H9 (cell line): ENCODE measurements at regions not wholly inside any gene's neighbourhood (a gene's known extent, or its start where the extent isn't known, plus 50 kb on each side); places are given as distances from the start of the nearest gene placed in this dataset.

Experiments used
- DNase-seq: peaks from one replicate; pipeline ENCODE4 v3.0.0-alpha.2; 2017
- H2AFZ ChIP-seq: one replicate; pipeline ENCODE4 v1.6.1; 2013; ENCODE audit warnings: mild to moderate bottlenecking, low read length, control low read depth, moderate library complexity
- H2AK5ac ChIP-seq: 2 replicates; pipeline ENCODE4 v1.6.1; 2013; ENCODE audit warnings: low read length, control low read depth, mixed read lengths; ENCODE audit not compliant: insufficient read length
- H2BK120ac ChIP-seq: one replicate; pipeline ENCODE4 v1.6.1; 2013; ENCODE audit warnings: low read depth, mild to moderate bottlenecking, low read length, control low read depth, inconsistent platforms; ENCODE audit not compliant: poor library complexity, severe bottlenecking
- H2BK12ac ChIP-seq: 2 replicates; pipeline ENCODE4 v1.6.1; 2013; ENCODE audit warnings: low read length, control low read depth, mixed read lengths, low read depth; ENCODE audit not compliant: insufficient read length
- H2BK15ac ChIP-seq: 2 replicates; pipeline ENCODE4 v1.6.1; 2013; ENCODE audit warnings: low read depth, low read length, control low read depth
- H2BK20ac ChIP-seq: one replicate; pipeline ENCODE4 v1.6.1; 2013; ENCODE audit warnings: low read depth, mild to moderate bottlenecking, low read length, control low read depth, inconsistent platforms; ENCODE audit not compliant: poor library complexity, severe bottlenecking
- H2BK5ac ChIP-seq: 2 replicates; pipeline ENCODE4 v1.6.1; 2013; ENCODE audit warnings: low read length, control low read depth, mixed read lengths; ENCODE audit not compliant: insufficient read length
- H3K14ac ChIP-seq: 2 replicates; pipeline ENCODE4 v1.6.1; 2013; ENCODE audit warnings: low read length, control low read depth; ENCODE audit not compliant: insufficient read depth
- H3K18ac ChIP-seq: 2 replicates; pipeline ENCODE4 v1.6.1; 2013; ENCODE audit warnings: low read depth, mild to moderate bottlenecking, mixed read lengths, low read length, control low read depth; ENCODE audit not compliant: insufficient read length
- H3K23ac ChIP-seq: 2 replicates; pipeline ENCODE4 v1.6.1; 2013; ENCODE audit warnings: low read length, control low read depth, mixed read lengths, low read depth; ENCODE audit not compliant: insufficient read length
- H3K23me2 ChIP-seq: 2 replicates; pipeline ENCODE4 v1.6.1; 2013; ENCODE audit warnings: low read depth, mild to moderate bottlenecking, mixed read lengths, low read length, control low read depth; ENCODE audit not compliant: insufficient read length, poor library complexity, severe bottlenecking
- H3K27ac ChIP-seq: 2 replicates; pipeline ENCODE4 v1.5.1; 2013; ENCODE audit warnings: low read length, control low read depth, mixed read lengths, low read depth; ENCODE audit not compliant: insufficient read length
- H3K27me3 ChIP-seq: 2 replicates; pipeline ENCODE4 v1.6.1; 2013; ENCODE audit warnings: low read length, control low read depth, inconsistent platforms; ENCODE audit not compliant: insufficient read depth
- H3K4ac ChIP-seq: 2 replicates; pipeline ENCODE4 v1.6.1; 2013; ENCODE audit warnings: low read depth, mild to moderate bottlenecking, control low read depth, inconsistent platforms, low read length, moderate library complexity
- H3K4me1 ChIP-seq: 2 replicates; pipeline ENCODE4 v1.6.1; 2013; ENCODE audit warnings: low read length, control low read depth, inconsistent platforms; ENCODE audit not compliant: insufficient read depth
- H3K4me2 ChIP-seq: 2 replicates; pipeline ENCODE4 v1.6.1; 2013; ENCODE audit warnings: low read length, control low read depth, mixed read lengths; ENCODE audit not compliant: insufficient read length, insufficient read depth
- H3K56ac ChIP-seq: 2 replicates; pipeline ENCODE4 v1.6.1; 2013; ENCODE audit warnings: low read depth, mild to moderate bottlenecking, mixed read lengths, low read length, control low read depth; ENCODE audit not compliant: insufficient read length
- H3K79me1 ChIP-seq: 2 replicates; pipeline ENCODE4 v1.6.1; 2013; ENCODE audit warnings: low read depth, mild to moderate bottlenecking, moderate library complexity, low read length, control low read depth, inconsistent platforms; ENCODE audit not compliant: insufficient read depth, poor library complexity, severe bottlenecking
- H3K79me2 ChIP-seq: 2 replicates; pipeline ENCODE4 v1.6.1; 2013; ENCODE audit warnings: low read length, control low read depth, inconsistent platforms; ENCODE audit not compliant: insufficient read depth
- H3K9ac ChIP-seq: 2 replicates; pipeline ENCODE4 v1.6.1; 2013; ENCODE audit warnings: low read length, control low read depth, mixed read lengths; ENCODE audit not compliant: insufficient read length; ENCODE audit errors: extremely low read depth
- H3K9me3 ChIP-seq: one replicate; pipeline ENCODE4 v1.6.1; 2013; ENCODE audit warnings: low read depth, low read length, inconsistent platforms; ENCODE audit not compliant: control insufficient read depth
- H3T11ph ChIP-seq: one replicate; pipeline ENCODE4 v1.6.1; 2013; ENCODE audit warnings: mild to moderate bottlenecking, low read length, control low read depth, inconsistent platforms
- H4K20me1 ChIP-seq: one replicate; pipeline ENCODE4 v1.6.1; 2013; ENCODE audit not compliant: control insufficient read depth, insufficient read length, insufficient read depth
- H4K5ac ChIP-seq: 2 replicates; pipeline ENCODE4 v1.6.1; 2013; ENCODE audit warnings: low read depth, mild to moderate bottlenecking, mixed read lengths, low read length, control low read depth; ENCODE audit not compliant: insufficient read length
- H4K8ac ChIP-seq: replicated peaks from 2 replicates; pipeline ENCODE4 v1.6.1; 2013; ENCODE audit warnings: low read length, control low read depth, mixed read lengths, low read depth; ENCODE audit not compliant: insufficient read length
- H4K91ac ChIP-seq: 2 replicates; pipeline ENCODE4 v1.6.1; 2013; ENCODE audit warnings: low read depth, mild to moderate bottlenecking, moderate library complexity, mixed read lengths, low read length, control low read depth; ENCODE audit not compliant: insufficient read length
- H3K27ac Mint-ChIP-seq, 3 experiments: 2 replicates in 2 of 3; 3 replicates in 1 of 3; pipeline ENCODE4 v1.8.0; 2020 to 2021; ENCODE audit warnings: mixed read lengths in 3 of 3, mild to moderate bottlenecking in 1 of 3, moderate library complexity in 1 of 3
- H3K27me3 Mint-ChIP-seq: 2 replicates; pipeline ENCODE4 v1.8.0; 2021; ENCODE audit warnings: low read depth, mild to moderate bottlenecking, moderate library complexity, mixed read lengths
- H3K36me3 Mint-ChIP-seq, 3 experiments: 2 replicates in 2 of 3; 3 replicates in 1 of 3; pipeline ENCODE4 v1.8.0; 2020 to 2021; ENCODE audit warnings: low read depth in 3 of 3, mixed read lengths in 3 of 3; ENCODE audit not compliant: insufficient read depth in 1 of 3
- H3K4me1 Mint-ChIP-seq, 2 experiments: 2 replicates each; pipeline ENCODE4 v1.8.0; 2020; ENCODE audit warnings: mixed read lengths in 2 of 2
- H3K4me3 Mint-ChIP-seq, 2 experiments: 2 replicates in 1 of 2; 3 replicates in 1 of 2; pipeline ENCODE4 v1.8.0; 2020 to 2021; ENCODE audit warnings: mild to moderate bottlenecking in 2 of 2, mixed read lengths in 2 of 2, moderate library complexity in 1 of 2
- H3K9me3 Mint-ChIP-seq, 2 experiments: 2 replicates in 1 of 2; 3 replicates in 1 of 2; pipeline ENCODE4 v1.8.0; 2020; ENCODE audit warnings: mild to moderate bottlenecking in 2 of 2, mixed read lengths in 2 of 2, moderate library complexity in 1 of 2
- CTCF ChIP-seq: fragments of 200-600 bp; sonication (generic); conservative IDR thresholded peaks from 3 replicates; pipeline ENCODE4 v1.8.0; 2021; ENCODE audit warnings: antibody characterized with exemption, mild to moderate bottlenecking
- WGBS: extraction: QIAGEN DNeasy Blood & Tissue Kit; methylation state at CpG from one replicate; pipeline ENCODE4 v1.1.7; 2013; ENCODE audit warnings: missing lambda C conversion rate, low lambda C conversion rate, mixed read lengths; ENCODE audit not compliant: insufficient read length; ENCODE audit errors: extremely low coverage; 5-methylcytosine and 5-hydroxymethylcytosine counted together

GRCh38 chr22:22129387-22129786 lies 115.2 kb upstream of the VPREB1 start:
- Histone ChIP-seq H4K8ac (no peak overlapping the region), H2AK5ac (no peak overlapping the region), H3K27ac (no peak overlapping the region), H3K9me3 (no peaks in the 10 kb centered on the region), H4K20me1 (no peaks in the 10 kb centered on the region), H3K4me2 (no peak overlapping the region), H3K18ac (no peak overlapping the region), H3K56ac (no peak overlapping the region), H3K23ac (no peak overlapping the region), H2BK12ac (no peak overlapping the region), H3K4ac (no peak overlapping the region), H4K5ac (no peak overlapping the region), H2BK5ac (no peak overlapping the region), H3K79me1 (no peaks in the 10 kb centered on the region), H3K4me1 (no peaks in the 10 kb centered on the region), H3K79me2 (no peaks in the 10 kb centered on the region), H2BK120ac (no peak overlapping the region), H3K27me3 (peaks cover 19% of the 10 kb centered on the region; the same call in 1 of the 2 replicates), H4K91ac (no peak overlapping the region), H3T11ph (no peak overlapping the region), H2BK20ac (no peak overlapping the region), H3K23me2 (no peaks in the 10 kb centered on the region), H3K14ac (no peak overlapping the region), H2BK15ac (no peak overlapping the region), H3K9ac (no peak overlapping the region), H2AFZ (no peak overlapping the region)
- no peak for DNase-seq
- Mint-ChIP-seq H3K4me1 (peaks cover 18 to 27% of the 10 kb centered on the region in 2 experiments), H3K27me3 (peaks cover 95% of the 10 kb centered on the region), H3K4me3 (no peak overlapping the region), H3K9me3 (peaks cover 8% of the 10 kb centered on the region in 2 experiments; a peak in 4 of 5 replicates), H3K36me3 (peaks cover 0 to 8% (median 4%) of the 10 kb centered on the region in 3 experiments; a peak in 3 of 7 replicates), H3K27ac (no peak overlapping the region)
- no peak for TF ChIP-seq CTCF
- WGBS: 100% methylated on average over 1 of the region's 3 CpGs
